GM12865 (cell line): ENCODE measurements at regions not wholly inside any gene's neighbourhood (a gene's known extent, or its start where the extent isn't known, plus 50 kb on each side); places are given as distances from the start of the nearest gene placed in this dataset.
"Not testable (repeated sequence)": the region's sequence is repeated elsewhere in the genome, so short reads cannot be mapped to it uniquely, and the experiment has no call there.

Source experiments
- DNase-seq: peaks from one replicate; pipeline ENCODE4 v3.0.0; 2010; ENCODE audit warnings: low read depth
- H3K4me3 ChIP-seq: 2 replicates; pipeline ENCODE4 v1.5.1; 2011; ENCODE audit warnings: mild to moderate bottlenecking, low read depth, low read length, control low read depth
- TF ChIP-seq, protein P1 (sequence below): IDR thresholded peaks from 2 replicates; pipeline ENCODE4 v1.5.1; 2011; ENCODE audit warnings: low read length, control low read depth, low read depth, inconsistent platforms; ENCODE audit not compliant: insufficient read depth; ENCODE audit errors: missing control alignments

DNA sequence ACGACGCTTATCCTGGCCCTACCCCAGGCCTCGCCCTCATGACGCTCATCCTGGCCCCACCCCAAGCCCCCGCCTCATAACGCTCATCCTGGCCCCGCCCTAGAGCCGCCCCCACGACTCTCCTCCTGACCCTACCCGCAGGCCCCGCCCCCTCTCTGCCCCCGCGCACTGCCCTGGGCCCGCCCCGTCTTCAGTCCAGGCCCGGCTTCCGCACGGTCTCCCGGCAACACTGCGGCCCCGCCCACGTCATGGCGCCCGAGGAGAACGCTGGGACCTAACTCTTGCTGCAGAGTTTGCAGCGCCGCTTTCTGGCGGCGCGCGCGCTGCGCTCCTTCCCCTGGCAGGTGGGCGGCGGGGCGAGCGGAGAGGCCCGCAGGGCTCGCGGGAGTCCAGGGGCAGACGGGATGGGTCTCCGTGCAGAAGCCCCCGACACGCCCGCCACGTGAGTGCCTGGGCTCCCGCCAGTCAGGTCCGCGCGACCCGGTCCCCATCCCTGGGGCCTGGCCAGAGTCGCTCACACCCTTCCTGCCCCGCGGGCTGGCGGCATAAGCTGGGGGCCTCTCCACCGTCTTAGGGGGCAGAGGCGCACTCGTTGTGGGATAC lies 52.5 kb upstream of the ROPN1B start:
- peak overlapping the region; percentile 79 for H3K4me3 ChIP-seq
- TF ChIP-seq, protein P1, sequence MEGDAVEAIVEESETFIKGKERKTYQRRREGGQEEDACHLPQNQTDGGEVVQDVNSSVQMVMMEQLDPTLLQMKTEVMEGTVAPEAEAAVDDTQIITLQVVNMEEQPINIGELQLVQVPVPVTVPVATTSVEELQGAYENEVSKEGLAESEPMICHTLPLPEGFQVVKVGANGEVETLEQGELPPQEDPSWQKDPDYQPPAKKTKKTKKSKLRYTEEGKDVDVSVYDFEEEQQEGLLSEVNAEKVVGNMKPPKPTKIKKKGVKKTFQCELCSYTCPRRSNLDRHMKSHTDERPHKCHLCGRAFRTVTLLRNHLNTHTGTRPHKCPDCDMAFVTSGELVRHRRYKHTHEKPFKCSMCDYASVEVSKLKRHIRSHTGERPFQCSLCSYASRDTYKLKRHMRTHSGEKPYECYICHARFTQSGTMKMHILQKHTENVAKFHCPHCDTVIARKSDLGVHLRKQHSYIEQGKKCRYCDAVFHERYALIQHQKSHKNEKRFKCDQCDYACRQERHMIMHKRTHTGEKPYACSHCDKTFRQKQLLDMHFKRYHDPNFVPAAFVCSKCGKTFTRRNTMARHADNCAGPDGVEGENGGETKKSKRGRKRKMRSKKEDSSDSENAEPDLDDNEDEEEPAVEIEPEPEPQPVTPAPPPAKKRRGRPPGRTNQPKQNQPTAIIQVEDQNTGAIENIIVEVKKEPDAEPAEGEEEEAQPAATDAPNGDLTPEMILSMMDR, result peak; percentile 42
- peak; percentile 97 for DNase-seq

DNA sequence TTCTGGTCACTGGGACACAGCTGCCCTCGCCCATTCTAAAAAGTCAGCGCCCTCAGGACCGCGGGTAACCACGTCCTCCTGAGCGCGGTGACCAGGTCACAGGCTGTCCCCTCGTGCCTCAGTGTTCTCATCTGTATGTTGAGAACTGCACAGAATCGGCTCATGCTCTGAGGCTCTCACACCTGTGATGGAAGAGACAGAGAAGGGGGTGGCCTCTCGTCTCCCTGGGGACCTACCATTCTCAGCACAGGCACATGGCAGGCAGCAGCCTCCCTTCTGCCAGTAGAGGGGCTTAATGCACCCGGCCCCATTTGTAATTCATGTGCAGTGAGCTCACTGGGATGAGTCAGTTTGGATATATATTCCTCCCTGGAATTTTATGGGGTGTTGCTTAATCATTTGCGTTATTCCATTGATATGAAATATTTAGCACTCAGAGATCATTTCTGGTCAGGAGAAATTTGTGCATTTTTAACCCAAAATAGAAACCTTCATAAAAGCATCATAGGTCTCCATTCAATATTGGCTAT lies 51.9 kb upstream of the ROPN1B start:
- peak; percentile 71 for DNase-seq
- peak overlapping the region; percentile 79 for H3K4me3 ChIP-seq

DNA sequence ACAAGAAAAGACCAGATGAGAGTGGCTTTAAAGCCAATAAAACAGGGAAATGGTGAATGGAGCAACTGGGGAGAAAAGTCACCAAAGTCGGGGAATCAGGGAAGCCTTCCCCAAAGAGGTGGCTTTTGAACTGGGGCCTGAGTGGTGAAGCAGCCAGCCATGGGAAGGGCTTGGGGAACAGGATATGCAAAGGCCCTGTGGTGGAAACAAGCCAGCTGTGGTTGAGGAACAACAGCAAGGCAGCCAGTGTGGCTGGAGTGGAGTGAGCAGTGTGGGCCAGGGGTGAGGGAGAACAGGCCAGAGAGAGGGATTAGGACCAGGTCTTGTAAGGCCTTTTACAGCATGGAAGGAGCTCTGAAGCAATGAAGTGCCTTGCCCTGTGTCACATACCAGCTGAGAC lies 51.0 kb upstream of the ROPN1B start:
- not testable (repeated sequence) for H3K4me3 ChIP-seq, DNase-seq

DNA sequence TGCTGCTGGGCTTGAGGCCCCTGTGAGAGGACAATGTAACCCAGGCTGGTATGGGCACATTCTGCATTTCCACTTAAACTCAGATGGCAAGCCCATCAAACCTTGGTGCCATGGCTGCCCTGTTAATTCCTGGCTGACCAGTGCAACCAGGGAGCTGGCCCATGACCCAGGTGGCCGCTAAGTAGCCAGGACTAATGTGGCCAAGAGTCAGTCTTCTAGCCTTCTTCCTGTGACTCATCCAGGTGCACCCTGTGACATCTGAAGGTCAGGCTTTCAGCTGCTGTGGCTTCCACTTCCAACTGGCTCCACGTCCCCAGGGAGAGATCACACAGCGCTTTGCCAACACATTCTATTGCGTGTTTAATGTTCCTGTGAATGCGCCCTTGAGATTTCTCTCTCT lies 50.5 kb upstream of the ROPN1B start:
- not testable (repeated sequence) for H3K4me3 ChIP-seq, DNase-seq

DNA sequence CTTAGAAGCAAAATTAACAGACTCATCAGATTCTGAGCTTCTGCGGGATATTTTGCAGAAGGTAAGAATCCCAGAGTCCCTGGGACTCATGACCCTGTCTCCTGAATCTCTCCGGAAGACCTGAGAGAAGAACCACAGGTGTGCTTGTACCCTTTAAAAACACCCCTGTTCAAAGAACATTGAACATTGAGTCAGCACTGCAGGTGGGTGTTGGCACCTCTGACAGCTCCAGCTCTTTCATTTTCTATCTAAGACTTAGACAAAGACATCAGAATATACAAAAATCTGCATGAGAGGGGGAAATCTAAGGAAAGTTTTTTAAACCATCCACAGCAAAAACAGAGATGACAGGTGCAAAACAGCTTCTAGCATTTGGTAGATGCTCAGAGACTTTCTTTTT lies 50.1 kb upstream of the ROPN1B start:
- not testable (repeated sequence) for DNase-seq, H3K4me3 ChIP-seq
